PC-3 (cell line): ENCODE measurements at regions not wholly inside any gene's neighbourhood (a gene's known extent, or its start where the extent isn't known, plus 50 kb on each side); places are given as distances from the start of the nearest gene placed in this dataset.

Experiments used
- ATAC-seq: fragments of 200-7000 bp; cut with Tn5 transposase; 2 replicates; pipeline ENCODE4 v1.9.1; 2020; ENCODE audit warnings: mild to moderate bottlenecking, moderate library complexity
- BruUV-seq: library from RNA; stranded (reverse); fragments of 400-500 nt; replicated peaks from 2 replicates; lab custom pipeline; 2021; lab: Mats Ljungman, UMichigan
- CTCF ChIA-PET: fragments of 300-600 bp; sonication (Branson Sonifier 250); formaldehyde crosslinking; loops from one replicate; lab custom pipeline; 2022; ENCODE audit warnings: antibody characterized with exemption; lab: Charles Lee
- POLR2A ChIA-PET: fragments of 300-600 bp; sonication (Branson Sonifier 250); formaldehyde crosslinking; loops from one replicate; lab custom pipeline; 2022; ENCODE audit warnings: antibody characterized with exemption; ENCODE audit not compliant: unreplicated experiment; lab: Charles Lee
- DNase-seq: peaks from one replicate; pipeline ENCODE4 v3.0.0-alpha.2; 2015
- H2AFZ ChIP-seq: fragments of 300-600 bp; sonication (generic); 2 replicates; pipeline ENCODE4 v1.6.0; 2016; ENCODE audit warnings: antibody characterized with exemption, low read length
- H3F3A ChIP-seq: fragments of 300-600 bp; sonication (generic); one replicate; pipeline ENCODE4 v1.6.0; 2017; ENCODE audit warnings: antibody characterized with exemption, low read length, control low read depth, mild to moderate bottlenecking; ENCODE audit not compliant: unreplicated experiment
- H3K27ac ChIP-seq: fragments of 300-600 bp; sonication (generic); 2 replicates; pipeline ENCODE4 v1.5.1; 2016; ENCODE audit warnings: mild to moderate bottlenecking, low read length
- H3K27me3 ChIP-seq: fragments of 300-600 bp; sonication (generic); 2 replicates; pipeline ENCODE4 v1.6.1; 2016; ENCODE audit warnings: low read length, mixed read lengths
- H3K36me3 ChIP-seq: fragments of 300-600 bp; sonication (generic); 2 replicates; pipeline ENCODE4 v1.6.1; 2016; ENCODE audit warnings: low read depth, mixed run types, low read length, mixed read lengths
- H3K4me1 ChIP-seq: fragments of 300-600 bp; sonication (generic); 2 replicates; pipeline ENCODE4 v1.5.1; 2016; ENCODE audit warnings: low read length; ENCODE audit not compliant: insufficient read depth
- H3K4me2 ChIP-seq: fragments of 300-600 bp; sonication (generic); 2 replicates; pipeline ENCODE4 v1.6.0; 2016; ENCODE audit warnings: low read length
- H3K4me3 ChIP-seq: fragments of 300-600 bp; sonication (generic); 2 replicates; pipeline ENCODE4 v1.5.1; 2016; ENCODE audit warnings: mild to moderate bottlenecking, low read length, mixed read lengths
- H3K79me2 ChIP-seq: fragments of 300-600 bp; sonication (generic); 2 replicates; pipeline ENCODE4 v1.6.1; 2017; ENCODE audit warnings: low read length, mixed read lengths
- H3K9ac ChIP-seq: fragments of 300-600 bp; sonication (generic); 2 replicates; pipeline ENCODE4 v1.6.0; 2016; ENCODE audit warnings: mild to moderate bottlenecking, low read length
- H3K9me2 ChIP-seq: fragments of 300-600 bp; sonication (generic); replicated peaks from 2 replicates; pipeline ENCODE4 v1.6.1; 2016; ENCODE audit warnings: mixed run types, low read length, mixed read lengths
- H3K9me3 ChIP-seq: fragments of 300-600 bp; sonication (generic); 2 replicates; pipeline ENCODE4 v1.6.1; 2016; ENCODE audit warnings: low read length, mixed read lengths
- H4K20me1 ChIP-seq: fragments of 300-600 bp; sonication (generic); 2 replicates; pipeline ENCODE4 v1.6.1; 2016; ENCODE audit warnings: low read length, mixed read lengths
- CTCF ChIP-seq: fragments of 300-600 bp; sonication (generic); conservative IDR thresholded peaks from 2 replicates; pipeline ENCODE4 v1.5.1; 2017; ENCODE audit warnings: antibody characterized with exemption, low read depth, mild to moderate bottlenecking, low read length
- EZH2 ChIP-seq: fragments of 300-600 bp; sonication (generic); IDR thresholded peaks from one replicate; pipeline ENCODE4 v1.6.1; 2017; ENCODE audit warnings: antibody characterized with exemption, mild to moderate bottlenecking, low read length; ENCODE audit not compliant: unreplicated experiment
- EZH2phosphoT487 ChIP-seq: fragments of 300-600 bp; sonication (generic); IDR thresholded peaks from 2 replicates; pipeline ENCODE4 v1.6.1; 2018; ENCODE audit warnings: mild to moderate bottlenecking, antibody characterized with exemption, low read length, borderline replicate concordance
- intact Hi-C: fragments of 100-400 bp; cut with micrococcal nuclease; formaldehyde crosslinking; loops from 2 replicates; pipeline ENCODE4 v1.9.0; 2023

GRCh38 chr12:77644915-77645605 lies 185.6 kb upstream of the NAV3 start:
- CTCF ChIA-PET, result no interaction called here
- Histone ChIP-seq H3K4me3 (no peak overlapping the region), H3K27me3 (peaks cover 13% of the 10 kb centered on the region), H3K4me1 (no peaks in the 10 kb centered on the region), H3K36me3 (no peaks in the 10 kb centered on the region), H3F3A (no peaks in the 10 kb centered on the region), H3K9me2 (no peaks in the 10 kb centered on the region), H4K20me1 (no peaks in the 10 kb centered on the region), H3K9ac (no peak overlapping the region), H2AFZ (no peak overlapping the region), H3K27ac (no peak overlapping the region), H3K4me2 (no peak overlapping the region), H3K79me2 (no peaks in the 10 kb centered on the region), H3K9me3 (no peaks in the 10 kb centered on the region)
- no peak for DNase-seq
- intact Hi-C loops, result no loop called here
- POLR2A ChIA-PET, result interaction anchor here (0.6 kb wide), 1 partner anchor 27 kb away, joined by 4 read pairs; no protein-coding TSS in a partner anchor
- BruUV-seq, result no TSS peak
- ATAC-seq, result no peak
- TF ChIP-seq CTCF (no peak), EZH2phosphoT487 (no peak), EZH2 (no peak)

GRCh38 chr12:77642246-77642645 lies 188.4 kb upstream of the NAV3 start:
- H3K79me2 ChIP-seq, result no peaks in the 10 kb centered on the region
- ChIA-PET POLR2A (no interaction called here), CTCF (no interaction called here)
- no peak overlapping the region for H2AFZ ChIP-seq
- peaks cover 4% of the 10 kb centered on the region; the same call in 1 of the 2 replicates for H3K27me3 ChIP-seq
- H3K4me2 ChIP-seq, result no peak overlapping the region
- intact Hi-C loops, result no loop called here
- no peaks in the 10 kb centered on the region for H3K9me2 ChIP-seq
- no peak for ATAC-seq
- BruUV-seq, result no TSS peak
- no peak overlapping the region for H3K9ac ChIP-seq
- H3K4me1 ChIP-seq, result no peaks in the 10 kb centered on the region
- TF ChIP-seq EZH2, result no peak
- H3K36me3 ChIP-seq, result no peaks in the 10 kb centered on the region
- H3K9me3 ChIP-seq, result no peaks in the 10 kb centered on the region
- no peaks in the 10 kb centered on the region for H3F3A ChIP-seq
- DNase-seq, result no peak
- no peak overlapping the region for H3K4me3 ChIP-seq
- no peaks in the 10 kb centered on the region for H4K20me1 ChIP-seq
- H3K27ac ChIP-seq, result no peak overlapping the region

- H3K4me3 ChIP-seq, result no peak overlapping the region
- H3K36me3 ChIP-seq, result no peaks in the 10 kb centered on the region
- intact Hi-C loops, result no loop called here
- H3K4me2 ChIP-seq, result no peak overlapping the region
- H3K27me3 ChIP-seq, result peaks cover 4% of the 10 kb centered on the region; the same call in 1 of the 2 replicates
- no peaks in the 10 kb centered on the region for H3K9me3 ChIP-seq
- CTCF ChIA-PET, result no interaction called here
- no TSS peak for BruUV-seq
- H3K79me2 ChIP-seq, result no peaks in the 10 kb centered on the region
- H3K27ac ChIP-seq, result no peak overlapping the region
- H3K4me1 ChIP-seq, result no peaks in the 10 kb centered on the region
- H3K9me2 ChIP-seq, result no peaks in the 10 kb centered on the region
- DNase-seq (no peak), ATAC-seq (no peak)
- H2AFZ ChIP-seq, result no peak overlapping the region
- POLR2A ChIA-PET, result no interaction called here
- no peak for TF ChIP-seq CTCF
- no peak for TF ChIP-seq EZH2phosphoT487
- TF ChIP-seq EZH2, result no peak
- no peaks in the 10 kb centered on the region for H4K20me1 ChIP-seq
- H3K9ac ChIP-seq, result no peak overlapping the region
- no peaks in the 10 kb centered on the region for H3F3A ChIP-seq
Measured at GRCh38 chr12:77640356-77640755, 190.3 kb upstream of the NAV3 start.
